PC-9 (cell line): ENCODE measurements at regions not wholly inside any gene's neighbourhood (a gene's known extent, or its start where the extent isn't known, plus 50 kb on each side); places are given as distances from the start of the nearest gene placed in this dataset.

Experiments used
- CTCF ChIP-seq: fragments of 200-600 bp; sonication (generic); conservative IDR thresholded peaks from 2 replicates; pipeline ENCODE4 v1.6.1; 2017; ENCODE audit warnings: mixed run types, antibody characterized with exemption, mild to moderate bottlenecking, moderate library complexity
- EZH2 ChIP-seq: fragments of 200-600 bp; sonication (generic); IDR thresholded peaks from 2 replicates; pipeline ENCODE4 v1.8.0; 2017; ENCODE audit warnings: antibody characterized with exemption, low read depth

- no peak for TF ChIP-seq CTCF
- TF ChIP-seq EZH2: no peak
Measured at GRCh38 chr12:78398750-78399149, 465.8 kb upstream of the SYT1 start.
